ENCODE measurements at regions not wholly inside any gene's neighbourhood (a gene's known extent, or its start where the extent isn't known, plus 50 kb on each side); places are given as distances from the start of the nearest gene placed in this dataset.
A peak's percentile ranks its signal among the peaks of the same experiment; 100 is the strongest.

- no peak for FAIRE-seq
Measured at GRCh38 chrX:120819126-120819525, 56.5 kb downstream of the CT47B1 start.

- no peak for FAIRE-seq
Measured at GRCh38 chrX:120813982-120814381, 61.7 kb downstream of the CT47B1 start.

- no peak for FAIRE-seq
Measured at GRCh38 chrX:120801426-120801825, 74.2 kb downstream of the CT47B1 start.

GRCh38 chrX:120797188-120797851 lies 78.3 kb downstream of the CT47B1 start:
- FAIRE-seq = peak; percentile 4

GRCh38 chrX:120795301-120795700 lies 80.4 kb downstream of the CT47B1 start:
- no peak for FAIRE-seq

GRCh38 chrX:120794525-120794975 lies 81.1 kb downstream of the CT47B1 start:
- FAIRE-seq = no peak

GRCh38 chrX:120793098-120793497 lies 82.6 kb downstream of the CT47B1 start:
- FAIRE-seq = no peak

- no peak for FAIRE-seq
Measured at GRCh38 chrX:120791013-120791643, 84.5 kb downstream of the CT47B1 start.

GRCh38 chrX:120790552-120790951 lies 85.1 kb downstream of the CT47B1 start:
- FAIRE-seq = no peak

- FAIRE-seq = peak; percentile 94
Measured at GRCh38 chrX:120790118-120790517, 85.5 kb downstream of the CT47B1 start.

GRCh38 chrX:120781403-120781802 lies 94.3 kb downstream of the CT47B1 start:
- FAIRE-seq = no peak

GRCh38 chrX:120775959-120776358 lies 99.7 kb downstream of the CT47B1 start:
- FAIRE-seq = no peak

GRCh38 chrX:120774606-120775005 lies 101.1 kb downstream of the CT47B1 start:
- FAIRE-seq = no peak

GRCh38 chrX:120773801-120774200 lies 101.9 kb downstream of the CT47B1 start:
- FAIRE-seq = no peak

GRCh38 chrX:120769576-120770341 lies 105.9 kb downstream of the CT47B1 start:
- FAIRE-seq = peak; percentile 84

- no peak for FAIRE-seq
Measured at GRCh38 chrX:120768681-120769080, 107.0 kb downstream of the CT47B1 start.

GRCh38 chrX:120768254-120768653 lies 107.4 kb downstream of the CT47B1 start:
- FAIRE-seq = no peak

GRCh38 chrX:120763269-120763668 lies 112.4 kb downstream of the CT47B1 start:
- no peak for FAIRE-seq

- FAIRE-seq = peak; percentile 80
Measured at GRCh38 chrX:120761810-120762209, 113.9 kb downstream of the CT47B1 start.

GRCh38 chrX:120759685-120760084 lies 116.0 kb downstream of the CT47B1 start:
- no peak for FAIRE-seq

GRCh38 chrX:120755066-120755846 lies 120.4 kb downstream of the CT47B1 start:
- no peak for FAIRE-seq

GRCh38 chrX:120753413-120754251 lies 122.0 kb downstream of the CT47B1 start:
- FAIRE-seq = no peak

All from endometrium (tissue), 2 donors.